Midbrain (tissue), 1 donor: ENCODE measurements at regions not wholly inside any gene's neighbourhood (a gene's known extent, or its start where the extent isn't known, plus 50 kb on each side); places are given as distances from the start of the nearest gene placed in this dataset.
"Not testable (repeated sequence)": the region's sequence is repeated elsewhere in the genome, so short reads cannot be mapped to it uniquely, and the experiment has no call there.

Source experiments
- DNase-seq: peaks from one replicate; lab custom pipeline; 2025; lab: John Stamatoyannopoulos, UW

DNA sequence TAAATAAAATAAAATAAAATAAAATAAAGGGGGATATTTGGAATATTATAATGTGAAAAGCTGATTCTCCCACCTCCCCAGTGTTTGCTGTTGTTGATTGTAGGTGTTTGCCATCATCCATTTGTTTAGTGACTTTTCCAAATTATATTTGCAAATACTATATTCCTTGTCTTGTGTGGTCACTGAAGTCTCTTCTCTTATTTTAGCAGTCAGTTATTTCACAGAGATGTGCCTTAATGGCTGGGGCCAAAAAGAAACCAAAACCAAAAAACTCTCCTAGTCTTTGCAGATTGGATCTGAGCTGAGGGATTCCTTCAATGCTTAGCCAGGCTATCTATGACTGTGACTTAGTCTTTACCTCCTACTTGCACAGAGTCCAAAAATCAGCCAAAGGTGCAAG, 70.9 kb upstream of the ZNF169 start:
- DNase-seq = no peak

DNA sequence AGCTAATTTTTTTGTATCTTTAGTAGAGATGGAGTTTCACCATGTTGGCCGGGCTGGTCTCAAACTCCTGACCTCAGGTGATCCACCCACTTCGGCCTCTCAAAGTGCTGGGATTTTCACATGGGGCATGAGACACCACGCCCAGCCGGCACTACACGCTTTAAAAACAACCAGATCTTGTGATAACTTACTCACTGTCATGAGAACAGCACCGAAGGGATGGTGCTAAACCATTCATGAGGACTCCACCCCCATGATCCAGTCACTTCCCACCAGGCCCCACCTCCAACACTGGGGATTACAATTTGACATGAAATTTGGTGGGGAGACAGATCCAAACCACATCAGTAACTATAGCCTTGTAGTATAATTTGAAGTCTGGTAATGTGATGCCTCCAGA, 67.4 kb upstream of the ZNF169 start:
- not testable (repeated sequence) for DNase-seq

DNA sequence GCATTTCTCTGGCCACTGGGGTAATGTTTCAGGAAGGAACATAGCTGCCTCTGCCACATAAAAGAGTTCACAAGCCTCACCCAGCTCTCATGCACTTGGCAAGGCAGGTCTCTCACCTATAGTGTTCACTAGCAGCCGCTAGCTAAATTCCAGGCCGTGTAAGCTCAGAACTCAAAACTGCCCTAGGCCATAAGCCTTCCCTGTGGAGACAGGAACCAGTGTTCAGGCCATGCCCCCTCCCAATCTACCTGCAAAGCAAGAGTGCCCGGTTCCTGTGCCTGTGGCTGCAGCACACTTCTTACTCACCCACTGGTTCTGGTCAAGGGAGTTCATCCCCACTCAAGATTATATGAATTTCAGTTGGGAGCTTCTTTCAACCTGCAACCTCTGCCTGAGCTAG, 60.7 kb upstream of the ZNF169 start:
- no peak for DNase-seq

DNA sequence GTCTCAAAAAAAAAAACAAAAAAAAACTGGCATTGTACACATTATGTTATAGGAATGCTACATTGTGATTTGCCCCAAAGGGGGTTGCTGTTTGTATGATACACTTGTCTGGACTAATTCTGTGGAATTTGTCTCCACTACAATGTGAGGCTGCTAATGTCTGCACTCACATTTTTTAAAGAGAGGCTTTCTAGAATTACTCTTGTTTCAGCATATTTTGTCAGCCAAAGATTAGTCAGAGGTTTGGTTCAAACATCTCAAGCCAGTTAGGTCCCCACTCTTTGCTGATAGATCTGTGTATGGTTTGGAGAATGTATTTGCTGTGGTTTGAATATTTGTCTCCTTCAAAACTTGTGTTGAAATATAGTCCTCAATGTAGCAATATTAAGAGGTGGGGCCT, 59.3 kb upstream of the ZNF169 start:
- DNase-seq = no peak

DNA sequence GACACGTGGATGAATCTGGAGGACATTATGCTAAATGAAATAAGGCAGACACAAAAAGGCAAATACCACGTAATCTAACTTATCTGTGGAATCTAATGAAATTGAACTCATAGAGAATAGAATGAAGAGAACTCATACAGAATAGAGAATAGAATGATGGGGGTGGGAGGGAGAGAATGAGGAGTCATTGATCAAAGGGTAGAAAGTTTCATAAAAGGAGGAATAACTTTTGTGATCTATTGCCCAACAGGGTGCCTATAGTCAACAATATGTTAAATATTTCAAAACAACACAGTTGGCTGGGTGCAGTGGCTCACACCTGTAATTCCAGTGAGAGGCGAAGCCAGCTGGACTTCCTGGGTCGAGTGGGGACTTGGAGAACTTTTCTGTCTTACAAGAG, 54.9 kb upstream of the ZNF169 start:
- DNase-seq = no peak

DNA sequence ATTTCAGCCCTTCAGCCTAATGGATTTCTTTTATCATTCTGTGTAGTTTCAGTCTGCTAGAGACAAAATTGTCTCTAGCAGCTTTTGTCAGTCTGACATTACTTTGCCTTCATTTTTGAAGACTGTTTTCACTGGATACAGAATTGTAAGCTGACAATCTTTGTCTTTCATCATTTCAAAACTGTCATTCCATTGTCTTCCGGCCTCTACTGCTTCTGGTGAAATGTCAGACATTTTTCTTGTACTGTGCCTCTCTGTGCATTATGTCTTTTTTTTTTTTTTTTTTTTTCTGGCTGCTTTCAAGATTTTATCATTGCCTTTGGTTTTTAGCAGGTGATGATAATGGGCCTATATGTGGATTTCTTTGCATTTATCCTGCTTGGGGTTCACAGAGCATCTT, 51.3 kb upstream of the ZNF169 start:
- no peak for DNase-seq
